OCI-LY1 (cell line): ENCODE measurements at regions not wholly inside any gene's neighbourhood (a gene's known extent, or its start where the extent isn't known, plus 50 kb on each side); places are given as distances from the start of the nearest gene placed in this dataset.

ENCODE experiments used
- EZH2 ChIP-seq: fragments of 200-600 bp; sonication (generic), shearing (Covaris generic); IDR thresholded peaks from 2 replicates; pipeline ENCODE4 v1.8.0; 2017; ENCODE audit warnings: borderline replicate concordance, mixed run types, mild to moderate bottlenecking, antibody characterized with exemption, low read length, moderate library complexity, mixed read lengths
- TF ChIP-seq, protein P1 (sequence below): fragments of 200-600 bp; sonication (generic), shearing (Covaris generic); IDR thresholded peaks from 2 replicates; pipeline ENCODE4 v1.5.1; 2017; ENCODE audit warnings: mild to moderate bottlenecking, antibody characterized with exemption, low read length, moderate library complexity, mixed read lengths

DNA sequence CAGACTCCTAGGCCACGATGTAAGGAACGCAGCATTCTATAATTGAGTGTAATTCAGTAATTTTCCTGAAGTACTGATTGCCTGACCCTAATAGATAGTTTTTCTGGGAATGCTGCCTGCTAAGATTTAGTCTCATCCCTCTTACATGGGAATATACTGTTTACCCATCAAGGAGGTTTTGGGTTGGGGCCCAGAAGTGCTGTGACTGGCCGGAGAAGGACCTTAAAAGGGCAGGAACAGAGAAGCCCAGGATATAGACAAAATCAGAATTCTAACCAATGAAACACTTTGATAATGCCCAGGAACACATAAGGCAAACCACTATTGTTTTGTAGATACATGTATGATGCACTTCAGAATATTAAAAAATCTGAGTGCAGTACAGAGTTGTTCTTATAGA is 111.6 kb downstream of the RGS2 start:
- TF ChIP-seq, protein P1, sequence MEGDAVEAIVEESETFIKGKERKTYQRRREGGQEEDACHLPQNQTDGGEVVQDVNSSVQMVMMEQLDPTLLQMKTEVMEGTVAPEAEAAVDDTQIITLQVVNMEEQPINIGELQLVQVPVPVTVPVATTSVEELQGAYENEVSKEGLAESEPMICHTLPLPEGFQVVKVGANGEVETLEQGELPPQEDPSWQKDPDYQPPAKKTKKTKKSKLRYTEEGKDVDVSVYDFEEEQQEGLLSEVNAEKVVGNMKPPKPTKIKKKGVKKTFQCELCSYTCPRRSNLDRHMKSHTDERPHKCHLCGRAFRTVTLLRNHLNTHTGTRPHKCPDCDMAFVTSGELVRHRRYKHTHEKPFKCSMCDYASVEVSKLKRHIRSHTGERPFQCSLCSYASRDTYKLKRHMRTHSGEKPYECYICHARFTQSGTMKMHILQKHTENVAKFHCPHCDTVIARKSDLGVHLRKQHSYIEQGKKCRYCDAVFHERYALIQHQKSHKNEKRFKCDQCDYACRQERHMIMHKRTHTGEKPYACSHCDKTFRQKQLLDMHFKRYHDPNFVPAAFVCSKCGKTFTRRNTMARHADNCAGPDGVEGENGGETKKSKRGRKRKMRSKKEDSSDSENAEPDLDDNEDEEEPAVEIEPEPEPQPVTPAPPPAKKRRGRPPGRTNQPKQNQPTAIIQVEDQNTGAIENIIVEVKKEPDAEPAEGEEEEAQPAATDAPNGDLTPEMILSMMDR, result no peak
- no peak for TF ChIP-seq EZH2
